ENCODE measurements at regions not wholly inside any gene's neighbourhood (a gene's known extent, or its start where the extent isn't known, plus 50 kb on each side); places are given as distances from the start of the nearest gene placed in this dataset.

DNA sequence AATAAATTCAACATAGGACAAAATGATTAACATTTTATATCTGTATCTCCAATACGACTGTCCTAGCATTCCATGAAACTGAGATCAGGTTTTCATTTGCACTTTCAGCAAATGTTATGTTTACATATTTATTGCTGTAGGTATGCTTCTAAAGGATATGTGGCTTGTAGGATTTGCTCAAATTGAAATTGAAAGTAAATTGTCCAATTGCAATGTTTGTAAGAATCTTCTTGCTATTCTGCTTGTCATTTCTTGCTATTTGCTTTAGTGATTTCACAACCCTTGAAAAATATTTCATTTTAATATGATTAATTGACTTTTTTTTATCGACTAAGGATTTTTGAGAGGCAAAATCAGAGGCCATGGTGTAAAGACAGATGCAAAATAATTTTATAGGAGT lies 904.2 kb upstream of the RAG2 start:
- Mint-ChIP-seq H3K36me3 (ENCODE audit: low read depth) (no peaks in the 10 kb centered on the region), H3K9me3 (ENCODE audit: low read depth) (peaks cover 8% of the 10 kb centered on the region), H3K4me3 (no peak overlapping the region), H3K4me1 (peaks cover 3% of the 10 kb centered on the region), H3K27me3 (no peaks in the 10 kb centered on the region), H3K27ac (no peak overlapping the region)
- ChIA-PET POLR2A (no interaction called here), CTCF (no interaction called here)
- ATAC-seq (no peak), DNase-seq (no peak)
- intact Hi-C loops (cut with DNase I, micrococcal nuclease), result no loop called here

DNA sequence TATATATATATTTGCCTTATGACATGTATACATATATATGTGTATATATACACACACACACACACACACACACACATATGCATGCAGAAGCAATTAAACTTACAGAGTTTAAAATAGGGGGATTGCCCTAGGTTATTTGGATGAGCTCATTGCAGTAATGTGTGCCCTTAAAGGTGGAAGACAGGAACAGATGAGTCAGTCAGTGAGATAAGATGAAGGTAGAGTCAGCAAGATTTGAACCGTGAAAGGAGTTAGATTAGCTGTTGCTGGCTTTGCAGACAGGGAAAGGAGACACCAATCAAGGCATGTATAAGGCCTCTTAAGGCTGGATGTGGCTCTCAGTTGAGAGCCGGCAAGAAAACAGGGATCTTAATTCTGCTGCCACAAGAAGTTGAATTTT lies 902.4 kb upstream of the RAG2 start:
- ATAC-seq, result no peak
- peaks cover 2% of the 10 kb centered on the region for H3K9me3 Mint-ChIP-seq (ENCODE audit: low read depth)
- H3K36me3 Mint-ChIP-seq (ENCODE audit: low read depth), result no peaks in the 10 kb centered on the region
- H3K4me3 Mint-ChIP-seq, result no peak overlapping the region
- no peaks in the 10 kb centered on the region for H3K27me3 Mint-ChIP-seq
- H3K4me1 Mint-ChIP-seq, result peaks cover 3% of the 10 kb centered on the region
- H3K27ac Mint-ChIP-seq, result no peak overlapping the region
- intact Hi-C loops (cut with DNase I, micrococcal nuclease), result no loop called here
- DNase-seq, result no peak
- CTCF ChIA-PET, result no interaction called here
- POLR2A ChIA-PET, result no interaction called here

DNA sequence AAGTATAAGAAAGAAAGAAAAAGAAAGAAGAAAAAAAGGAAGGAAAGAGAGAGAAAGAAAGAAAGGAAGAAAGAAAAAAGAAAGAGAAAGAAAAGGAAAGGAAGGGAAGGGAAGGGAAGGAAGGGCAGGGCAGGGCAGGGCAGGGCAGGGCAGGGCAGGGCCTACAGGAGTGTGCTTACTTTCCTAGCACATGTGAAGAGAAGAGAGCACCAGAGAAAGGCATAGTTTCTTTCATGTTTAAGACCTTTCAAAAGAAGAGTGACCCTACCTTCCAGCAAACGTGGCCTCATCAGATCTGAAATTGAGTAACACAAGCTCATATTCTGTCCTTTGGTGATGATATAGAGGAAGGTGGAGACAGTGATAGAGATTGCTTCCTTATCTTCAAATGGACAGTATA lies 899.3 kb upstream of the RAG2 start:
- POLR2A ChIA-PET, result no interaction called here
- Mint-ChIP-seq H3K36me3 (ENCODE audit: low read depth) (no peaks in the 10 kb centered on the region), H3K27ac (no peak overlapping the region), H3K4me3 (no peak overlapping the region), H3K27me3 (no peaks in the 10 kb centered on the region), H3K9me3 (ENCODE audit: low read depth) (no peaks in the 10 kb centered on the region), H3K4me1 (no peaks in the 10 kb centered on the region)
- ATAC-seq (no peak), DNase-seq (no peak)
- CTCF ChIA-PET, result no interaction called here
- intact Hi-C loops (cut with DNase I, micrococcal nuclease), result no loop called here

DNA sequence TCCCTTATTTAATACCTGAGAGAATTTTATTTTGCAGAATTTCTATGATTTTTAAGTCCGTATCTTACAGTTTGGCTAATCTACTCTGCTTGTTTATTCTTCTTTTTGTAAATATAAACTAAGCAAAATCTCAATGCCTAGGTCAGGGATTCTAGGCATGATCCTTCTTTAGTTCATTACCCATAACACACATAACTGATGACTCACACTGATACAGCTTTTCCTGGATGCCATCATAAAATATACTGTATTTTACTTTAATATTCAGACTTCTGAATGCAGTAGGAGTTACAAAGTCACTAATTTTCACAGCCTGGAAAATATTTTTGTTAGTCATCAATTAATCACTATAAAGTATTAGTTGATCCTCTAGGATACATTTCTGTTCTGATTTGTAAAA lies 898.2 kb upstream of the RAG2 start:
- ChIA-PET CTCF (no interaction called here), POLR2A (no interaction called here)
- H3K36me3 Mint-ChIP-seq (ENCODE audit: low read depth), result no peaks in the 10 kb centered on the region
- H3K27ac Mint-ChIP-seq, result no peak overlapping the region
- H3K4me1 Mint-ChIP-seq, result no peaks in the 10 kb centered on the region
- intact Hi-C loops (cut with DNase I, micrococcal nuclease), result no loop called here
- ATAC-seq, result no peak
- no peak overlapping the region for H3K4me3 Mint-ChIP-seq
- H3K27me3 Mint-ChIP-seq, result no peaks in the 10 kb centered on the region
- no peak for DNase-seq
- no peaks in the 10 kb centered on the region for H3K9me3 Mint-ChIP-seq (ENCODE audit: low read depth)

DNA sequence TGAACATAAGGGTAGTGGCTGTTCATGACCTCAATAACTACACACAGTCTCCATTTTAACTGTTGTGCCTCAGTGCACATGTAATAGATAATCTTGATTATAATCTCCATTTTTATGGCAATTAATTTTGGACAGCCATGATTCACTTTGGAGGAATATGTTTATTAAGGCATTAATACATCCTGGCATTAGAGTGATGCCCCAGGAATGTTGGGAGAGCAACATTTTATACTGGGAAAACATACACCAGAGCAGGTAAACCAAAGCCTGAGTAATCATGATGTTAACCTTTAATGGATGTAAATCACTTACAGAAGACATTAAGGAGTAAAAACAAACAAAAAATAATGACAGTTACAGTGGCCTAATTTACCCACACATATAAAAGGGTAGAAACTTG lies 886.3 kb upstream of the RAG2 start:
- CTCF ChIA-PET, result interaction anchor here (0.6 kb wide), 1 partner anchor 364 kb away, joined by 3 read pairs; no protein-coding TSS in a partner anchor
- intact Hi-C loops (cut with DNase I, micrococcal nuclease), result no loop called here
- ATAC-seq, result no peak

DNA sequence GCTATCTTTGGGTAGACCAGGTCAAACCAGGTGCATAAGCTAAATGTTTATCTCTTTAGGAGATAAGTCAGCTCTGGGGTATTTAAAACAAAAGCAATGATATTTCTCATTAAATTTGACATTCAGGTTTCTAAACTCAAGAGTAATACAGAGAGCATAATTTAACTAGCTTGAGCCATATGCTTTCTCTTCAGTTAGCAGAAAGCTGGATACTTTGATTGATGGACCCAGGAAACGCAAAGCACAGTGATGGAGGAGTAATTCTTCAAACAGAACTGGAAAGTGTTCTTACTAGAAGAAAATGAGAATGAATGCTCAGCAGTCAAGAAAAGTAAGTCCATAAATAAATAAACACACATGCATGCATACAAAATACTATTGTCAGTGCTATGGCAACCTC lies 885.7 kb upstream of the RAG2 start:
- Mint-ChIP-seq H3K36me3 (ENCODE audit: low read depth) (no peaks in the 10 kb centered on the region), H3K4me1 (no peaks in the 10 kb centered on the region), H3K27me3 (no peaks in the 10 kb centered on the region), H3K4me3 (no peak overlapping the region), H3K27ac (no peak overlapping the region), H3K9me3 (ENCODE audit: low read depth) (peaks cover 9% of the 10 kb centered on the region)
- CTCF ChIA-PET, result interaction anchor here (0.6 kb wide), 1 partner anchor 363 kb away, joined by 3 read pairs; no protein-coding TSS in a partner anchor
- no peak for DNase-seq
- ATAC-seq, result no peak
- intact Hi-C loops (cut with DNase I, micrococcal nuclease), result no loop called here
- POLR2A ChIA-PET, result no interaction called here

More for the DNA sequence above, 886.3 kb upstream of the RAG2 start:
- POLR2A ChIA-PET, result no interaction called here
- Mint-ChIP-seq H3K4me3 (no peak overlapping the region), H3K9me3 (ENCODE audit: low read depth) (peaks cover 9% of the 10 kb centered on the region), H3K27ac (no peak overlapping the region), H3K4me1 (no peaks in the 10 kb centered on the region), H3K27me3 (no peaks in the 10 kb centered on the region), H3K36me3 (ENCODE audit: low read depth) (no peaks in the 10 kb centered on the region)
- DNase-seq, result no peak

DNA sequence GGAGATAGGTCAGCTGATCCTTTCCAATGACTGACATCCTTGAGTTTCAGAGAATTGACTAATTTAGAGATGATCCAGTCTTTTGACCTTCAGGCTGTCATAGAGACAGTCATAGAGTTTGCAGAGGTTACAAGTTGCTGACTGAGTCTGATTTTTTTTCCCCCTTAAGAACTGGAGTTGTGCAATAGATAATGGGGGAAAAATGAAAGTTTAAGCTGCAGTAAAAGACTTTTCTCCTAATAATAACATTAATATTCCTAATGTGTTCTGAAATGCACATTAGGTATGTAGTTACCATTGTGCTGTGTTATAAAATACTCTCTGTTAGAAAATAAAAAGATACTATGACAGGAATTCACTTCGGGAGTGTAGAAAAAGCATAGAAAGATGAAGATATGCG lies 876.9 kb upstream of the RAG2 start:
- Mint-ChIP-seq H3K4me3 (no peak overlapping the region), H3K36me3 (ENCODE audit: low read depth) (no peaks in the 10 kb centered on the region), H3K27me3 (no peaks in the 10 kb centered on the region), H3K27ac (no peak overlapping the region), H3K4me1 (no peaks in the 10 kb centered on the region), H3K9me3 (ENCODE audit: low read depth) (peaks cover 7% of the 10 kb centered on the region)
- ATAC-seq (no peak), DNase-seq (no peak)
- intact Hi-C loops (cut with DNase I, micrococcal nuclease), result no loop called here
- POLR2A ChIA-PET, result no interaction called here
- CTCF ChIA-PET, result no interaction called here

DNA sequence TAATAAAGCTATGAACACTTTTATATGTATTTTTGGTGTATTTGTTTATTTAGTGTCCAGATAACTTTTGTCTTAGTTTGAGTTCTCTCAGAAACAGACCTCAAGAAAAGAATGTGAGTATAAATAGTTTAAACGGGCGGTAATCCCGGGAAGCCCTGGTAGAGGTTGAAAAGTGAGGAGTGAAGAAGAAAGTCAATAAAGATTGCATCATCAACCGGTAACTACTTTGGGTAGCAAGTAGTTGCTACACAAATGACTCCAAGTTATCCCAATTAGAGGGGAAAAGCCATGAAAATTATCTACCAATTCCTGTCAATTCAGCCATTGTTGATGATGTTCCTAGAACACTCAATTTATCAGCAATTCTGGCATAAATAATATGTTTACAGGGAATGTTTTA lies 870.3 kb upstream of the RAG2 start:
- Mint-ChIP-seq H3K4me3 (no peak overlapping the region), H3K36me3 (ENCODE audit: low read depth) (no peaks in the 10 kb centered on the region), H3K4me1 (no peaks in the 10 kb centered on the region), H3K27ac (no peak overlapping the region), H3K27me3 (no peaks in the 10 kb centered on the region), H3K9me3 (ENCODE audit: low read depth) (peaks cover 6% of the 10 kb centered on the region)
- intact Hi-C loops (cut with DNase I, micrococcal nuclease), result no loop called here
- ATAC-seq, result no peak
- ChIA-PET CTCF (no interaction called here), POLR2A (no interaction called here)
- DNase-seq, result no peak

DNA sequence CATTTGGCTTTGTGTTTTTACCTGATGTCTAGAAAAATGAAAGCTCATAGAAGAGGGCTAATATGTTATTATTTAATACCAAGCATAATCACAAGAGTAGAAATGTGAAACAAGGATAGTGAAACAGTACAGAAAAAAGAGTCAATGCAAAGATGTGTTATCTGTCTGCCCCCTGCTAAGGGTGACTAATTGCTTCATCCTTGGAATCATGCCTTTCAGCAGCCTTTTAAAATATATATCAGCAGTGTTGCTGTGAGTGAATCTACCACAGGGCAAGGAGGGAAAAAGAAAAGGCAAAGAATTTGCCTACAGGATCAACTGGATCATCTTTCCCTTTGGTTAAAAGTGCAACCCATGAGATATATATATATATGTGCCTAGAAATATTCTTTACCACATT lies 867.2 kb upstream of the RAG2 start:
- H3K36me3 Mint-ChIP-seq (ENCODE audit: low read depth), result no peaks in the 10 kb centered on the region
- intact Hi-C loops (cut with DNase I, micrococcal nuclease), result no loop called here
- H3K4me3 Mint-ChIP-seq, result no peak overlapping the region
- POLR2A ChIA-PET, result no interaction called here
- no peaks in the 10 kb centered on the region for H3K4me1 Mint-ChIP-seq
- H3K27ac Mint-ChIP-seq, result no peak overlapping the region
- peaks cover 5% of the 10 kb centered on the region for H3K9me3 Mint-ChIP-seq (ENCODE audit: low read depth)
- H3K27me3 Mint-ChIP-seq, result no peaks in the 10 kb centered on the region
- CTCF ChIA-PET, result interaction anchor here (0.7 kb wide), 1 partner anchor 1154 kb away, joined by 4 read pairs; no protein-coding TSS in a partner anchor
- DNase-seq (no peak), ATAC-seq (no peak)

DNA sequence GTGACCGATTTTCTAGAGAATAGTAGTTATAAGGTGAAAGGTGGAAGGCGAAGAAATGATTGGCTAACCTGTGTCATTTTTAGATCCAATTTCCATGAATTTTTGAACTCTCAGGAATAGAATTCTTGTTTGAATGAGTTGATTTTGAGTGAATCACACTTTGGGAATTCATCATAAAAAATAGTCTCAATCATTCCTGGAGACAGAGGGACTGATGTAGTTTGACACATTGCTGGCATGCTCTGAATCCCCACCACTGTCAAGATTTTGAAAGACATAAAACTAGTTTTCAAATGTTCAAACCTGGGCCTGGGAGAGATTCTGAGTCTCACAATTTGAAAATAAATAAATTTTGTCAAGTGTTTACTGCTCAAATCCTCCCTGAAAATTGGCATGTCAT lies 861.4 kb upstream of the RAG2 start:
- peaks cover 5% of the 10 kb centered on the region for H3K9me3 Mint-ChIP-seq (ENCODE audit: low read depth)
- no peaks in the 10 kb centered on the region for H3K4me1 Mint-ChIP-seq
- no peaks in the 10 kb centered on the region for H3K36me3 Mint-ChIP-seq (ENCODE audit: low read depth)
- ChIA-PET CTCF (no interaction called here), POLR2A (no interaction called here)
- intact Hi-C loops (cut with DNase I, micrococcal nuclease), result no loop called here
- ATAC-seq (no peak), DNase-seq (no peak)
- H3K27ac Mint-ChIP-seq, result no peak overlapping the region
- H3K4me3 Mint-ChIP-seq, result no peak overlapping the region
- no peaks in the 10 kb centered on the region for H3K27me3 Mint-ChIP-seq

DNA sequence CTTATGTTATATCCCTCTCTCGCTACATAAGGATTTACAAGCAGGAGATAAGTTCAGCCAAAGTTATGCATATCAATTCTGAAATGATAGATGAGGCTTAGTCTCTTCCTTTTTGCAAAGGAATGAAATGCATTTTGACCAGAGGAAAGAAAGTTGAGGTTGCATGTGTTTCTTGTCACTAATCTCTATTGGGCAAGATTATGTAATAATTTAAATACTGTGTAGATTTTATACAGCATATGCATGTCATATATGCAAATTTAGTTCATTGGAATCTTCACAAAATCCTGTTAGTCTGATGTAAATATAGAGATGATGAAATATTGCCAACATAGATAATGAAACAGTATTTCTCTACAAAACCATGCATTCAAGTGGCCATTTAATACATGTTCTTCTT lies 858.7 kb upstream of the RAG2 start:
- Mint-ChIP-seq H3K9me3 (ENCODE audit: low read depth) (peaks cover 3% of the 10 kb centered on the region), H3K4me3 (no peak overlapping the region), H3K4me1 (no peaks in the 10 kb centered on the region), H3K27me3 (no peaks in the 10 kb centered on the region), H3K36me3 (ENCODE audit: low read depth) (no peaks in the 10 kb centered on the region), H3K27ac (no peak overlapping the region)
- intact Hi-C loops (cut with DNase I, micrococcal nuclease), result no loop called here
- no peak for ATAC-seq
- POLR2A ChIA-PET, result no interaction called here
- CTCF ChIA-PET, result no interaction called here
- DNase-seq, result no peak

DNA sequence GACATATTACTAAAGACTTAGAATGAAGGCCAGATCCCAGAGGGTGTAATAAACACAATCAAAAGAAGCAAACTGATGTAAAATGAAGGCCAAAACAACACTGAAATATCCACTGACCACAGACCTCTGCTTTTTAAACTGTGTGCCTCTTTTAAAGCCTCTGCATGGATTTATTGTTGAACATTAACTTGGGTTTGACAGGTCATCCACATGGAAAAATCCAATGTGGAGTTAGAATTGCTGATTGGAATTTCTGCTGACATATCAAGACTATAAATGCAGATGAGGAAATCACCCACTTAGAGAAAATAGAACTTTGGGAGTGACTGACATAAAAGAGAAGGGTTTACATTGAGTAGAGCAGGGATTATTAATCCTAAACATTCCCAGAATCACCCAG lies 853.9 kb upstream of the RAG2 start:
- no peak for ATAC-seq
- Mint-ChIP-seq H3K4me3 (no peak overlapping the region), H3K9me3 (ENCODE audit: low read depth) (peaks cover 5% of the 10 kb centered on the region), H3K27ac (no peak overlapping the region), H3K27me3 (no peaks in the 10 kb centered on the region), H3K4me1 (no peaks in the 10 kb centered on the region), H3K36me3 (ENCODE audit: low read depth) (no peaks in the 10 kb centered on the region)
- POLR2A ChIA-PET, result no interaction called here
- CTCF ChIA-PET, result no interaction called here
- intact Hi-C loops (cut with DNase I, micrococcal nuclease), result no loop called here
- DNase-seq, result no peak

DNA sequence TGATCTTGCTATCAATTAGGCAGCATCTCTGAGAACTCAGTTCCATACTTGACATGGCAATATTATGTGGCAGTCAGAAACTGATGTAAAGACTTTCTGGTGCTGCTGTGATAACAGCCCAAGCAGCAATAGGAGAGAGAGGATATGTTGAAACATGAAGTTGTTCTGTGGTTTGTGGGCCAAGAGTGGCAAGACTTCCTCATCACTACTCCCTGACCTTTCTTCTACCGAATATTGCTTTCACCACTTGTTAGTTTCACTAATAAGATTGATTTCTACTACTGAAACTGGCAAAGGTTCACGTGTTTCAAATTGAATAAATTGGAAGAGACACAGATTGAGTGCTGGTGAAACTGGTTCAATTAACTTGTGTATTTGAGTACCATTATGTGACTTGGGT lies 852.6 kb upstream of the RAG2 start:
- H3K36me3 Mint-ChIP-seq (ENCODE audit: low read depth), result no peaks in the 10 kb centered on the region
- no peak for DNase-seq
- H3K4me1 Mint-ChIP-seq, result no peaks in the 10 kb centered on the region
- H3K9me3 Mint-ChIP-seq (ENCODE audit: low read depth), result peaks cover 2% of the 10 kb centered on the region
- intact Hi-C loops (cut with DNase I, micrococcal nuclease), result no loop called here
- ChIA-PET POLR2A (no interaction called here), CTCF (no interaction called here)
- no peak overlapping the region for H3K27ac Mint-ChIP-seq
- H3K4me3 Mint-ChIP-seq, result no peak overlapping the region
- no peaks in the 10 kb centered on the region for H3K27me3 Mint-ChIP-seq
- no peak for ATAC-seq
